ENCODE measurements at regions not wholly inside any gene's neighbourhood (a gene's known extent, or its start where the extent isn't known, plus 50 kb on each side); places are given as distances from the start of the nearest gene placed in this dataset.

DNA sequence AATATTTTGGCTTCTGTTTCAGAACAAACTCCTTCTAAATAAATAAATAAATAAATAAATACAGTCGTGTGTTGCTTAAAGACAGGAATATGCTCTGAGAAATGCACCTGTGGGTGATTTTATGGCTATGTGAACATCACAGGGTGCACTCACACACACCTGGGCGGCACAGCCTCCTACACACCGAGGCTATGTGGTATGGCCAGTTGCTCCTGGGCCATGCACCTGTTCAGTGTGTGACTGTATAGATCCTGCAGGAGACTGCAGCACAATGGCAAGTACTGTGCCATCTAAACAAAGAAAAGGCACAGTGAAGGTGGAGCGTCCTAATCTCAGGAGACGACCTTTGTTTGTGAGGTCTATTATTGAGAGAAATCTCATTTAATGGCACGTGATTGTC lies 1281.1 kb downstream of the TBC1D22A start:
- TF ChIP-seq, protein P1, sequence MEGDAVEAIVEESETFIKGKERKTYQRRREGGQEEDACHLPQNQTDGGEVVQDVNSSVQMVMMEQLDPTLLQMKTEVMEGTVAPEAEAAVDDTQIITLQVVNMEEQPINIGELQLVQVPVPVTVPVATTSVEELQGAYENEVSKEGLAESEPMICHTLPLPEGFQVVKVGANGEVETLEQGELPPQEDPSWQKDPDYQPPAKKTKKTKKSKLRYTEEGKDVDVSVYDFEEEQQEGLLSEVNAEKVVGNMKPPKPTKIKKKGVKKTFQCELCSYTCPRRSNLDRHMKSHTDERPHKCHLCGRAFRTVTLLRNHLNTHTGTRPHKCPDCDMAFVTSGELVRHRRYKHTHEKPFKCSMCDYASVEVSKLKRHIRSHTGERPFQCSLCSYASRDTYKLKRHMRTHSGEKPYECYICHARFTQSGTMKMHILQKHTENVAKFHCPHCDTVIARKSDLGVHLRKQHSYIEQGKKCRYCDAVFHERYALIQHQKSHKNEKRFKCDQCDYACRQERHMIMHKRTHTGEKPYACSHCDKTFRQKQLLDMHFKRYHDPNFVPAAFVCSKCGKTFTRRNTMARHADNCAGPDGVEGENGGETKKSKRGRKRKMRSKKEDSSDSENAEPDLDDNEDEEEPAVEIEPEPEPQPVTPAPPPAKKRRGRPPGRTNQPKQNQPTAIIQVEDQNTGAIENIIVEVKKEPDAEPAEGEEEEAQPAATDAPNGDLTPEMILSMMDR (IDR thresholded peaks at IDR 0.05; ENCODE audit: insufficient read depth, low read length, poor library complexity, severe bottlenecking) = no peak
- no peak for TF ChIP-seq EZH2phosphoT487 (conservative IDR thresholded peaks at IDR 0.05; ENCODE audit: low read length)
